ENCODE measurements at regions not wholly inside any gene's neighbourhood (a gene's known extent, or its start where the extent isn't known, plus 50 kb on each side); places are given as distances from the start of the nearest gene placed in this dataset.

- Histone ChIP-seq H3F3A (ENCODE audit: low read length, unreplicated experiment) (no peaks in the 10 kb centered on the region), H3K27me3 (ENCODE audit: low read length) (no peaks in the 10 kb centered on the region), H3K4me3 (ENCODE audit: low read length) (no peak overlapping the region), H3K9me3 (ENCODE audit: low read length) (no peaks in the 10 kb centered on the region), H3K36me3 (ENCODE audit: low read depth, low read length) (no peaks in the 10 kb centered on the region), H3K4me2 (ENCODE audit: low read length) (no peak overlapping the region), H2AFZ (ENCODE audit: low read length) (no peak overlapping the region), H3K27ac (ENCODE audit: low read length) (no peak overlapping the region), H3K9me2 (replicated peaks; ENCODE audit: low read length) (no peaks in the 10 kb centered on the region), H4K20me1 (ENCODE audit: low read length) (no peaks in the 10 kb centered on the region), H3K79me2 (ENCODE audit: low read length) (no peaks in the 10 kb centered on the region), H3K4me1 (ENCODE audit: insufficient read depth, low read length) (no peaks in the 10 kb centered on the region), H3K9ac (ENCODE audit: low read length) (no peak overlapping the region)
- no peak for ATAC-seq
- no peak for DNase-seq
- intact Hi-C loops (cut with micrococcal nuclease) = no loop called here
- POLR2A ChIA-PET (ENCODE audit: unreplicated experiment) = no interaction called here
- TF ChIP-seq EZH2 (IDR thresholded peaks at IDR 0.05; ENCODE audit: low read length, unreplicated experiment) (no peak), CTCF (conservative IDR thresholded peaks at IDR 0.05; ENCODE audit: low read depth, low read length) (no peak), EZH2phosphoT487 (IDR thresholded peaks at IDR 0.05; ENCODE audit: borderline replicate concordance, low read length) (no peak)
- CTCF ChIA-PET = no interaction called here
- BruUV-seq (replicated peaks) = no TSS peak
Observed at GRCh38 chr13:106061781-106062180, 473.7 kb downstream of the EFNB2 start.

- intact Hi-C loops (cut with micrococcal nuclease) = no loop called here
- no peak for TF ChIP-seq CTCF (conservative IDR thresholded peaks at IDR 0.05; ENCODE audit: low read depth, low read length)
- TF ChIP-seq EZH2phosphoT487 (IDR thresholded peaks at IDR 0.05; ENCODE audit: borderline replicate concordance, low read length) = no peak
- no peak for TF ChIP-seq EZH2 (IDR thresholded peaks at IDR 0.05; ENCODE audit: low read length, unreplicated experiment)
Observed at GRCh38 chr13:106056851-106057250, 478.6 kb downstream of the EFNB2 start.

GRCh38 chr13:106052200-106052767 lies 483.2 kb downstream of the EFNB2 start:
- Histone ChIP-seq H3K27me3 (ENCODE audit: low read length) (no peaks in the 10 kb centered on the region), H3K27ac (ENCODE audit: low read length) (no peak overlapping the region), H3K4me3 (ENCODE audit: low read length) (no peak overlapping the region), H3K9ac (ENCODE audit: low read length) (no peak overlapping the region), H3K9me3 (ENCODE audit: low read length) (no peaks in the 10 kb centered on the region), H2AFZ (ENCODE audit: low read length) (no peak overlapping the region), H4K20me1 (ENCODE audit: low read length) (no peaks in the 10 kb centered on the region), H3K4me1 (ENCODE audit: insufficient read depth, low read length) (no peaks in the 10 kb centered on the region), H3K79me2 (ENCODE audit: low read length) (no peaks in the 10 kb centered on the region), H3F3A (ENCODE audit: low read length, unreplicated experiment) (no peaks in the 10 kb centered on the region), H3K9me2 (replicated peaks; ENCODE audit: low read length) (no peaks in the 10 kb centered on the region), H3K4me2 (ENCODE audit: low read length) (no peak overlapping the region), H3K36me3 (ENCODE audit: low read depth, low read length) (no peaks in the 10 kb centered on the region)
- ATAC-seq (no peak), DNase-seq (no peak)
- BruUV-seq (replicated peaks) = no TSS peak
- ChIA-PET CTCF (no interaction called here), POLR2A (ENCODE audit: unreplicated experiment) (no interaction called here)
- intact Hi-C loops (cut with micrococcal nuclease) = no loop called here
- TF ChIP-seq EZH2 (IDR thresholded peaks at IDR 0.05; ENCODE audit: low read length, unreplicated experiment) = no peak

More at GRCh38 chr13:106056851-106057250, 478.6 kb downstream of the EFNB2 start:
- Histone ChIP-seq H3K27me3 (ENCODE audit: low read length) (no peaks in the 10 kb centered on the region), H3K9ac (ENCODE audit: low read length) (no peak overlapping the region), H3F3A (ENCODE audit: low read length, unreplicated experiment) (no peaks in the 10 kb centered on the region), H4K20me1 (ENCODE audit: low read length) (no peaks in the 10 kb centered on the region), H3K4me1 (ENCODE audit: insufficient read depth, low read length) (no peaks in the 10 kb centered on the region), H3K4me2 (ENCODE audit: low read length) (no peak overlapping the region), H3K27ac (ENCODE audit: low read length) (no peak overlapping the region), H3K36me3 (ENCODE audit: low read depth, low read length) (no peaks in the 10 kb centered on the region), H3K9me3 (ENCODE audit: low read length) (no peaks in the 10 kb centered on the region), H2AFZ (ENCODE audit: low read length) (no peak overlapping the region), H3K4me3 (ENCODE audit: low read length) (no peak overlapping the region), H3K9me2 (replicated peaks; ENCODE audit: low read length) (no peaks in the 10 kb centered on the region), H3K79me2 (ENCODE audit: low read length) (no peaks in the 10 kb centered on the region)
- BruUV-seq (replicated peaks) = no TSS peak
- ATAC-seq = no peak
- ChIA-PET CTCF (no interaction called here), POLR2A (ENCODE audit: unreplicated experiment) (no interaction called here)
- peak; percentile 14 for DNase-seq
